ENCODE measurements at regions not wholly inside any gene's neighbourhood (a gene's known extent, or its start where the extent isn't known, plus 50 kb on each side); places are given as distances from the start of the nearest gene placed in this dataset.

DNA sequence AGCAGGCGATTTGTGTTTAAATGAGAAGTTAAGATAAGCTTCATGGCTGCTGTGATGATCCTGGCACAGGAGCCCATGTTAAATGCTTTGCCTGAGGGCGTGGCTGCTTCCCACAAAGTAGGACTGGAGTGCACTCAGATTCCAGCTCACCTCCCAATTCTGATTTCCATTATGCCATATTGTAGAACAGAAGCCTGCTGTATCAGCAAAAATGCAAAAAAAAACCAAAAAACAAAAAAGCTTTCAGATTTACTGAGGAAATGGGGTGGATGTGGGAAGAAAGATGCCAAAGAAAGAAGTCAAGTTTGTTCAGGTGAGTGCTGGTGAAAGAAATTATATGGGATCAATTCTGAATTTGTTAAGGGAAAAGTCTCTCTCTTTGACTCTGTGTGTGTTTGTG is 610.4 kb upstream of the NETO1 start:
- H3K4me3 ChIP-seq, result no peak overlapping the region
- no peak overlapping the region for H3K27ac ChIP-seq
- H3K27me3 ChIP-seq, result no peaks in the 10 kb centered on the region
- intact Hi-C loops (cut with DNase I), result no loop called here
- H3K36me3 ChIP-seq, result no peaks in the 10 kb centered on the region
- no peak for TF ChIP-seq POLR2AphosphoS5 (IDR thresholded peaks at IDR 0.05; ENCODE audit: insufficient read depth in 1 of 2, low read depth in 1 of 2)
- no peak for TF ChIP-seq POLR2A (IDR thresholded peaks at IDR 0.05)
- TF ChIP-seq, protein P1, sequence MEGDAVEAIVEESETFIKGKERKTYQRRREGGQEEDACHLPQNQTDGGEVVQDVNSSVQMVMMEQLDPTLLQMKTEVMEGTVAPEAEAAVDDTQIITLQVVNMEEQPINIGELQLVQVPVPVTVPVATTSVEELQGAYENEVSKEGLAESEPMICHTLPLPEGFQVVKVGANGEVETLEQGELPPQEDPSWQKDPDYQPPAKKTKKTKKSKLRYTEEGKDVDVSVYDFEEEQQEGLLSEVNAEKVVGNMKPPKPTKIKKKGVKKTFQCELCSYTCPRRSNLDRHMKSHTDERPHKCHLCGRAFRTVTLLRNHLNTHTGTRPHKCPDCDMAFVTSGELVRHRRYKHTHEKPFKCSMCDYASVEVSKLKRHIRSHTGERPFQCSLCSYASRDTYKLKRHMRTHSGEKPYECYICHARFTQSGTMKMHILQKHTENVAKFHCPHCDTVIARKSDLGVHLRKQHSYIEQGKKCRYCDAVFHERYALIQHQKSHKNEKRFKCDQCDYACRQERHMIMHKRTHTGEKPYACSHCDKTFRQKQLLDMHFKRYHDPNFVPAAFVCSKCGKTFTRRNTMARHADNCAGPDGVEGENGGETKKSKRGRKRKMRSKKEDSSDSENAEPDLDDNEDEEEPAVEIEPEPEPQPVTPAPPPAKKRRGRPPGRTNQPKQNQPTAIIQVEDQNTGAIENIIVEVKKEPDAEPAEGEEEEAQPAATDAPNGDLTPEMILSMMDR (IDR thresholded peaks at IDR 0.05), result no peak
- H3K9me3 ChIP-seq, result no peaks in the 10 kb centered on the region
- no peaks in the 10 kb centered on the region for H3K4me1 ChIP-seq
- DNase-seq (ENCODE audit: extremely low spot score in 2 of 2), result no peak

DNA sequence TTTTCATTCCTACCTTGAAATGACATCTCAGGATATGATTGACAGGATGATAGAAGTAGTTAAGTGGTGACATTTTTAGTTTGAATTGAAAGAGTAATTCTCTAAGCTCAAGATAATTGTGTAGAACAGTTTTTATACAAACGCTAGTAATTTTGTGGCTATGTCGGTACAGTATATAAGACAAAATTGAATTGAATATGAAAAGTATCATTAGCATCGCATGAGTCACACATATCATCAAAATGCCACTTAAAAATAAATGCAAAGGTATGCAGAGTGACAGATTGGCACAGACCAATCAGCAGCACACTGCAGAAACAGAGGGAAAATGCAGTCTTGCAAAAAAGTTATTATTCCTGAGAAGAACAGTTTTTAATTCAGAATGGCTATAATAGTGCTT is 608.2 kb upstream of the NETO1 start:
- Histone ChIP-seq H3K4me3 (no peak overlapping the region), H3K36me3 (no peaks in the 10 kb centered on the region), H3K9me3 (no peaks in the 10 kb centered on the region), H3K4me1 (no peaks in the 10 kb centered on the region), H3K27me3 (no peaks in the 10 kb centered on the region), H3K27ac (no peak overlapping the region)
- intact Hi-C loops (cut with DNase I), result no loop called here
- no peak for DNase-seq (ENCODE audit: extremely low spot score in 2 of 2)
- TF ChIP-seq POLR2AphosphoS5 (IDR thresholded peaks at IDR 0.05; ENCODE audit: insufficient read depth in 1 of 2, low read depth in 1 of 2) (no peak), POLR2A (IDR thresholded peaks at IDR 0.05) (no peak)
- TF ChIP-seq, protein P1 (IDR thresholded peaks at IDR 0.05), result no peak

DNA sequence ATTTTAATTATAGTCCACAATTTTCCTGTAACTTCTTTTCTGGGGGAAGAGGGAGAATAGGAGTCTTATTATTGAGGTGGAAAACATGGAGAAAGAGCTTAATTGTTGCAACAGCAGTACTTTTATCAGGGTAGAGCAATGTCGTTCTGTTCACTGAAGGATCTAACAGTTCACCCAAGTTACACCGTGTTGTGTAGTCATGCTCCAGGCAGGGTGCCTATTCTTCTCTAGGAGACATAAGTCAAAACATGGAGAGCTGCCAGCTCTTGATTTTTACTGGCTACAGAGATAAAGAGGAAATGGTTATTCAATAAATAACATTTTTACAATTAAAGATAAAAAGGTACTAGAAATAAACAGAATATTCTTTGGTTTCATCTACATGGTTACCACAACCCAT is 594.3 kb upstream of the NETO1 start:
- no peak for DNase-seq (ENCODE audit: extremely low spot score in 2 of 2)
- Histone ChIP-seq H3K27ac (no peak overlapping the region), H3K4me1 (no peaks in the 10 kb centered on the region), H3K27me3 (no peaks in the 10 kb centered on the region), H3K4me3 (no peak overlapping the region), H3K9me3 (no peaks in the 10 kb centered on the region), H3K36me3 (no peaks in the 10 kb centered on the region)
- intact Hi-C loops (cut with DNase I), result no loop called here
- TF ChIP-seq, protein P1 (IDR thresholded peaks at IDR 0.05), result no peak
- TF ChIP-seq POLR2AphosphoS5 (IDR thresholded peaks at IDR 0.05; ENCODE audit: insufficient read depth in 1 of 2, low read depth in 1 of 2) (no peak), POLR2A (IDR thresholded peaks at IDR 0.05) (no peak)

DNA sequence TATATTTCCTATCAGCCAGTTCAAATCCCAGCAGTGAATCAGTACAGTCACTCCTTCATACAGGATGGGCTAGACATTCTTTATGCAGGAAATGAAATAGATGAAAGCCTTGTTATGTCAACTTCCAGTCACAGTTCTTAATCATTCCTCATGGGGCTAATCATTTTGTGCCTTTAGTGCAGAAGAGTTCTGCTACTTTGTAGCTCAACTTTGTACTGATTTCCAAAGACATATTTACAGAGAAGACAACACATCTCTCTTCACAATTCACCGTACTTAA is 593.9 kb upstream of the NETO1 start:
- H3K27me3 ChIP-seq, result no peaks in the 10 kb centered on the region
- H3K4me1 ChIP-seq, result no peaks in the 10 kb centered on the region
- no peak for DNase-seq (ENCODE audit: extremely low spot score in 2 of 2)
- H3K4me3 ChIP-seq, result no peak overlapping the region
- H3K36me3 ChIP-seq, result no peaks in the 10 kb centered on the region
- intact Hi-C loops (cut with DNase I), result no loop called here
- no peaks in the 10 kb centered on the region for H3K9me3 ChIP-seq
- H3K27ac ChIP-seq, result no peak overlapping the region
- TF ChIP-seq, protein P1 (IDR thresholded peaks at IDR 0.05), result no peak
- TF ChIP-seq POLR2A (IDR thresholded peaks at IDR 0.05), result no peak
- no peak for TF ChIP-seq POLR2AphosphoS5 (IDR thresholded peaks at IDR 0.05; ENCODE audit: insufficient read depth in 1 of 2, low read depth in 1 of 2)

DNA sequence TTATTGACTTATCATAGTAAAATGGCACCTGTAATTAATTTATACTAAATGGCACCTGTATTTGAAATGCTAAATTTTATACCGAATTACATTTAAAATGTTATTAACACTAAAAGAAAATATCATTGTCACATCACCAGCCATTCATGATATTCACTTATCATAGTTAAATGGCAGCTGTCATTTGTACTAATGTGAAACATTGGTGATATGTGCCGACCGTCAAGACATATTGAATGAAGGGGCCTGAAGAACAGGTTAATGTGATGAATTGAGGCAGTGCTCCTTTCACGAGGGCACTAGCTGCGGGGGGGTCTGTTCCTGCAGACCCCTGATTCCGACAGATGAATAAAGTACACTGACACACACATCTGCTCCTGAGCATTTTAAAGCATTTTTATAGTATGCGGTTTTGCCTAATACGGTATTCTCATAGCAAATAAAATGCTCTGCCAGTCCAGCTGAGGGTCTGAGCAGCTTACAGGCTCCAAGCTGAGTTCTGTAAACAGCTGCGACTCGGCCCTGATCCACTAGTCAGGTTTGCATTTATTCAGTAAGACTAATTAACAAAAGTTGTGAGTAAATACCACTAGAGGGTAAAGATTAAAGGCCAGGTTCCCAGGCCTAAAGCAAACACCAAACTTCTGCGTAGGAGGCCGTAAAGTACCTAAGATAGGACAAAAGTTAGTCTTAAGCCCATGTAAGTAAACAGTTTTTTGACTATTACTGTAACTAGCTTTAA is 593.4 kb upstream of the NETO1 start:
- Histone ChIP-seq H3K27ac (no peak overlapping the region), H3K4me1 (no peaks in the 10 kb centered on the region)
- intact Hi-C loops (cut with DNase I), result no loop called here

More for the DNA sequence above, 593.4 kb upstream of the NETO1 start:
- TF ChIP-seq, protein P1 (IDR thresholded peaks at IDR 0.05), result no peak
- TF ChIP-seq POLR2AphosphoS5 (IDR thresholded peaks at IDR 0.05; ENCODE audit: insufficient read depth in 1 of 2, low read depth in 1 of 2), result no peak
- no peak for TF ChIP-seq POLR2A (IDR thresholded peaks at IDR 0.05)
- H3K9me3 ChIP-seq, result no peaks in the 10 kb centered on the region
- H3K27me3 ChIP-seq, result no peaks in the 10 kb centered on the region
- DNase-seq (ENCODE audit: extremely low spot score in 2 of 2), result no peak
- H3K36me3 ChIP-seq, result no peaks in the 10 kb centered on the region
- no peak overlapping the region for H3K4me3 ChIP-seq

Measured in vagina (tissue), 2 donors.